ENCODE measurements at regions not wholly inside any gene's neighbourhood (a gene's known extent, or its start where the extent isn't known, plus 50 kb on each side); places are given as distances from the start of the nearest gene placed in this dataset.

- H3K27me3 ChIP-seq (ENCODE audit: control insufficient read depth, extremely low read depth, insufficient read depth, low read length), result no peaks in the 10 kb centered on the region
Observed at GRCh38 chr5:107290780-107291398, 379.8 kb downstream of the EFNA5 start.

GRCh38 chr5:107289030-107289714 lies 381.6 kb downstream of the EFNA5 start:
- H4K20me1 ChIP-seq (ENCODE audit: control insufficient read depth, extremely low read depth, insufficient read depth, low read length), result no peaks in the 10 kb centered on the region
- no peak overlapping the region for H3K9ac ChIP-seq (ENCODE audit: control insufficient read depth, extremely low read depth, insufficient read depth, low read length)
- H3K79me2 ChIP-seq (ENCODE audit: control insufficient read depth, insufficient read depth, low read length), result no peaks in the 10 kb centered on the region
- TF ChIP-seq EZH2 (IDR thresholded peaks at IDR 0.05; ENCODE audit: low read length), result no peak
- TF ChIP-seq CTCF (optimal IDR thresholded peaks at IDR 0.05 in 1 of 3, IDR thresholded peaks at IDR 0.05 in 1 of 3, conservative IDR thresholded peaks at IDR 0.05 in 1 of 3; ENCODE audit: extremely low read depth in 1 of 3, insufficient read depth in 2 of 3, low read length in 3 of 3), result no peak
- no peak overlapping the region for H2AFZ ChIP-seq (ENCODE audit: control insufficient read depth, low read length)
- no peaks in the 10 kb centered on the region for H3K9me3 ChIP-seq (ENCODE audit: control insufficient read depth, low read depth, low read length)
- H3K4me3 ChIP-seq (ENCODE audit: control insufficient read depth in 2 of 3, extremely low read depth in 1 of 3, insufficient read depth in 2 of 3, low read depth in 1 of 3, low read length in 3 of 3), result no peak overlapping the region
- DNase-seq (ENCODE audit: low read depth, low spot score), result no peak
- H3K27ac ChIP-seq (ENCODE audit: control insufficient read depth, insufficient read depth, low read length), result no peak overlapping the region
- dilution Hi-C loops (cut with MboI; ENCODE audit: extremely low pct_ligation_motif_present, low sequenced_read_pairs), result no loop called here
- H3K4me1 ChIP-seq (ENCODE audit: control insufficient read depth, extremely low read depth, insufficient read depth, low read length), result peaks cover 6% of the 10 kb centered on the region
- no peaks in the 10 kb centered on the region for H3K9me1 ChIP-seq (ENCODE audit: control insufficient read depth, extremely low read depth, insufficient read depth, low read length)
- FAIRE-seq, result no peak
- no peaks in the 10 kb centered on the region for H3K27me3 ChIP-seq (ENCODE audit: control insufficient read depth, extremely low read depth, insufficient read depth, low read length)
- no peaks in the 10 kb centered on the region for H3K36me3 ChIP-seq (ENCODE audit: control insufficient read depth in 2 of 2, extremely low read depth in 1 of 2, insufficient read depth in 2 of 2, low read length in 2 of 2)
- no peak overlapping the region for H3K4me2 ChIP-seq (ENCODE audit: control insufficient read depth, extremely low read depth, insufficient read depth, low read depth, low read length)

More at GRCh38 chr5:107290780-107291398, 379.8 kb downstream of the EFNA5 start:
- Histone ChIP-seq H3K4me1 (ENCODE audit: control insufficient read depth, extremely low read depth, insufficient read depth, low read length) (no peaks in the 10 kb centered on the region), H3K4me2 (ENCODE audit: control insufficient read depth, extremely low read depth, insufficient read depth, low read depth, low read length) (no peak overlapping the region), H3K4me3 (ENCODE audit: control insufficient read depth in 2 of 3, extremely low read depth in 1 of 3, insufficient read depth in 2 of 3, low read depth in 1 of 3, low read length in 3 of 3) (no peak overlapping the region), H3K9me1 (ENCODE audit: control insufficient read depth, extremely low read depth, insufficient read depth, low read length) (no peaks in the 10 kb centered on the region), H3K27ac (ENCODE audit: control insufficient read depth, insufficient read depth, low read length) (no peak overlapping the region), H2AFZ (ENCODE audit: control insufficient read depth, low read length) (no peak overlapping the region), H3K9ac (ENCODE audit: control insufficient read depth, extremely low read depth, insufficient read depth, low read length) (no peak overlapping the region), H3K36me3 (ENCODE audit: control insufficient read depth in 2 of 2, extremely low read depth in 1 of 2, insufficient read depth in 2 of 2, low read length in 2 of 2) (no peaks in the 10 kb centered on the region), H4K20me1 (ENCODE audit: control insufficient read depth, extremely low read depth, insufficient read depth, low read length) (no peaks in the 10 kb centered on the region), H3K79me2 (ENCODE audit: control insufficient read depth, insufficient read depth, low read length) (no peaks in the 10 kb centered on the region), H3K9me3 (ENCODE audit: control insufficient read depth, low read depth, low read length) (no peaks in the 10 kb centered on the region)
- FAIRE-seq (no peak), DNase-seq (ENCODE audit: low read depth, low spot score) (no peak)
- no peak for TF ChIP-seq EZH2 (IDR thresholded peaks at IDR 0.05; ENCODE audit: low read length)
- TF ChIP-seq CTCF (optimal IDR thresholded peaks at IDR 0.05 in 1 of 3, IDR thresholded peaks at IDR 0.05 in 1 of 3, conservative IDR thresholded peaks at IDR 0.05 in 1 of 3; ENCODE audit: extremely low read depth in 1 of 3, insufficient read depth in 2 of 3, low read length in 3 of 3), result no peak
- dilution Hi-C loops (cut with MboI; ENCODE audit: extremely low pct_ligation_motif_present, low sequenced_read_pairs), result no loop called here
